ENCODE measurements at regions not wholly inside any gene's neighbourhood (a gene's known extent, or its start where the extent isn't known, plus 50 kb on each side); places are given as distances from the start of the nearest gene placed in this dataset.

DNA sequence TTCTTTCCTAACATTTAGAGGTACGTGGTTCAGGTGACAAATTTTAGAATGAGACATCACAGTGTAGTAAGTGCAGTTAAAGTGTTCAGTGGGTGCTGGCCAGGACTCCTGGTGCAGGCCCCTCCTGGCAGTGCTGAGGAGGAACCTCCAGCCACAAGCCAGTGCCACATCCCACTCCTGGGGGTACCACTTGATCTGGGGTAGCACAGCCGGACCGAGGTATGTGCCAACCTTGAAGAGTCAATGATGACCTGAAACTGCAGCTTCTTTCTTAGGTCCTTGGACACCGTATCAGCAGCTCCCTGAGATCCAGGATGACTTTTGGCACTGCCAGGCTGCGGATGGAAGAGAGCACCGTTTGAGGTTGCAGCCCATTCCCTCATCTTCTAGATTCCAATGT, 310.4 kb upstream of the IRX4 start:
- Histone ChIP-seq H3K9ac (ENCODE audit: low read length) (no peak overlapping the region), H3F3A (ENCODE audit: insufficient read depth, low read length) (no peaks in the 10 kb centered on the region), H3K27ac (ENCODE audit: low read length) (no peak overlapping the region), H3K4me1 (ENCODE audit: low read length) (no peaks in the 10 kb centered on the region), H3K9me3 (replicated peaks; ENCODE audit: insufficient read depth, low read length) (no peaks in the 10 kb centered on the region), H2AFZ (ENCODE audit: low read length) (no peak overlapping the region), H3K4me3 (ENCODE audit: low read length) (no peak overlapping the region), H3K27me3 (replicated peaks; ENCODE audit: insufficient read depth, low read length) (no peaks in the 10 kb centered on the region), H3K9me2 (replicated peaks; ENCODE audit: insufficient read depth, low read length) (no peaks in the 10 kb centered on the region), H4K20me1 (ENCODE audit: insufficient read depth, low read length) (no peaks in the 10 kb centered on the region), H3K4me2 (ENCODE audit: low read depth, low read length) (no peak overlapping the region), H3K36me3 (replicated peaks; ENCODE audit: insufficient read depth, low read length) (no peaks in the 10 kb centered on the region), H3K79me2 (ENCODE audit: low read length) (no peaks in the 10 kb centered on the region)
- no peak for DNase-seq
- no peak for TF ChIP-seq EZH2 (optimal IDR thresholded peaks at IDR 0.05; ENCODE audit: low read depth, low read length)
- TF ChIP-seq, protein P1, sequence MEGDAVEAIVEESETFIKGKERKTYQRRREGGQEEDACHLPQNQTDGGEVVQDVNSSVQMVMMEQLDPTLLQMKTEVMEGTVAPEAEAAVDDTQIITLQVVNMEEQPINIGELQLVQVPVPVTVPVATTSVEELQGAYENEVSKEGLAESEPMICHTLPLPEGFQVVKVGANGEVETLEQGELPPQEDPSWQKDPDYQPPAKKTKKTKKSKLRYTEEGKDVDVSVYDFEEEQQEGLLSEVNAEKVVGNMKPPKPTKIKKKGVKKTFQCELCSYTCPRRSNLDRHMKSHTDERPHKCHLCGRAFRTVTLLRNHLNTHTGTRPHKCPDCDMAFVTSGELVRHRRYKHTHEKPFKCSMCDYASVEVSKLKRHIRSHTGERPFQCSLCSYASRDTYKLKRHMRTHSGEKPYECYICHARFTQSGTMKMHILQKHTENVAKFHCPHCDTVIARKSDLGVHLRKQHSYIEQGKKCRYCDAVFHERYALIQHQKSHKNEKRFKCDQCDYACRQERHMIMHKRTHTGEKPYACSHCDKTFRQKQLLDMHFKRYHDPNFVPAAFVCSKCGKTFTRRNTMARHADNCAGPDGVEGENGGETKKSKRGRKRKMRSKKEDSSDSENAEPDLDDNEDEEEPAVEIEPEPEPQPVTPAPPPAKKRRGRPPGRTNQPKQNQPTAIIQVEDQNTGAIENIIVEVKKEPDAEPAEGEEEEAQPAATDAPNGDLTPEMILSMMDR (IDR thresholded peaks at IDR 0.05; ENCODE audit: low read length): no peak
- no peak for TF ChIP-seq EZH2phosphoT487 (IDR thresholded peaks at IDR 0.05; ENCODE audit: low read length)

DNA sequence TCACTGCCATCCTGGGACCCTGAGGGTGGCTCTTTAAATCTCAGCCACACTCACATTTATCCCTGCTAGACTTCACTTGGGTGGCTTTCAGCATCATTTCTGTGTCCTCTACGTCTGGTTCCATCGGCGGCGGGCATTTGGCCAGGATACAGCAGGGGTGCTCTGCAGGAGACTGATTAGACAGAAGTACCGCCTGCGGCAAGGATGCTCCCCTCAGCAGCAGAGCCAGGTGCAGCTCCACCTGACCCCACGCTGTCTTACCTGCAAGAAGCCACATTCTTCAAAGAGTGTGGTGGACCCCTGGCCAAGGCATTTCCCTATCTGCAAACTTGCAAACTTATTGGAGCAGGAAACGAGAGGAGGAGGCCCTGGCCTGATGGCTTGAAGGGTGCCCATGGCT, 309.8 kb upstream of the IRX4 start:
- DNase-seq: no peak
- H2AFZ ChIP-seq (ENCODE audit: low read length): no peak overlapping the region

DNA sequence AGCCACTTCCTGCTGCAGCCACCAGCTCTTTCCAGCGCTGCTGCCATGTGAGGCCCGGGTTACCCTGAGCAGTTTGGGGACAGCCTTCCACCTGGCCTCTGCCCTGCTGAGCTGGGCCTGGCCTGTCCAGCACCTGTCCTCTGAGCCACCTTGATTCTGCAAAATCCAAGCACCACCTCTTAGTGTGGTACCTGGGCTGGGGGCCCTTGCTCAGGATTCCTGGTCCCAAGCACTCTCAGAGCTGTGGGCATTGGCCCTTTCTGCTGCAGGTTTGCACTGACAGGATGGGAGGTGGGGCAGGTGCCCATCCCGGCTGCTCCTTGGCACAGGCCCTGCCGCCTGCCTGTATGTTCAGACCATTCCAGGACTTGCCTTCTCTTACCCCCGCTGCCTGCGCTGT, 309.2 kb upstream of the IRX4 start:
- no peak overlapping the region for H3K4me3 ChIP-seq (ENCODE audit: low read length)
- no peak for TF ChIP-seq EZH2phosphoT487 (IDR thresholded peaks at IDR 0.05; ENCODE audit: low read length)
- TF ChIP-seq, protein P1 (IDR thresholded peaks at IDR 0.05; ENCODE audit: low read length): no peak
- no peaks in the 10 kb centered on the region for H3F3A ChIP-seq (ENCODE audit: insufficient read depth, low read length)
- H3K9me3 ChIP-seq (replicated peaks; ENCODE audit: insufficient read depth, low read length): no peaks in the 10 kb centered on the region
- no peaks in the 10 kb centered on the region for H3K4me1 ChIP-seq (ENCODE audit: low read length)
- H3K4me2 ChIP-seq (ENCODE audit: low read depth, low read length): no peak overlapping the region
- no peak overlapping the region for H3K9ac ChIP-seq (ENCODE audit: low read length)
- H3K27ac ChIP-seq (ENCODE audit: low read length): no peak overlapping the region
- H3K27me3 ChIP-seq (replicated peaks; ENCODE audit: insufficient read depth, low read length): no peaks in the 10 kb centered on the region
- no peak overlapping the region for H2AFZ ChIP-seq (ENCODE audit: low read length)
- no peaks in the 10 kb centered on the region for H3K79me2 ChIP-seq (ENCODE audit: low read length)
- H3K36me3 ChIP-seq (replicated peaks; ENCODE audit: insufficient read depth, low read length): no peaks in the 10 kb centered on the region
- H4K20me1 ChIP-seq (ENCODE audit: insufficient read depth, low read length): no peaks in the 10 kb centered on the region
- H3K9me2 ChIP-seq (replicated peaks; ENCODE audit: insufficient read depth, low read length): no peaks in the 10 kb centered on the region
- no peak for DNase-seq

More for the DNA sequence above, 309.8 kb upstream of the IRX4 start:
- Histone ChIP-seq H3K4me1 (ENCODE audit: low read length) (no peaks in the 10 kb centered on the region), H3K4me3 (ENCODE audit: low read length) (no peak overlapping the region), H3K9me2 (replicated peaks; ENCODE audit: insufficient read depth, low read length) (no peaks in the 10 kb centered on the region), H3K4me2 (ENCODE audit: low read depth, low read length) (no peak overlapping the region), H3F3A (ENCODE audit: insufficient read depth, low read length) (no peaks in the 10 kb centered on the region), H4K20me1 (ENCODE audit: insufficient read depth, low read length) (no peaks in the 10 kb centered on the region), H3K27me3 (replicated peaks; ENCODE audit: insufficient read depth, low read length) (no peaks in the 10 kb centered on the region), H3K9me3 (replicated peaks; ENCODE audit: insufficient read depth, low read length) (no peaks in the 10 kb centered on the region), H3K9ac (ENCODE audit: low read length) (no peak overlapping the region), H3K79me2 (ENCODE audit: low read length) (no peaks in the 10 kb centered on the region), H3K36me3 (replicated peaks; ENCODE audit: insufficient read depth, low read length) (no peaks in the 10 kb centered on the region), H3K27ac (ENCODE audit: low read length) (no peak overlapping the region)
- TF ChIP-seq, protein P1 (IDR thresholded peaks at IDR 0.05; ENCODE audit: low read length): no peak
- TF ChIP-seq EZH2 (optimal IDR thresholded peaks at IDR 0.05; ENCODE audit: low read depth, low read length): no peak
- TF ChIP-seq EZH2phosphoT487 (IDR thresholded peaks at IDR 0.05; ENCODE audit: low read length): no peak
